ENCODE measurements at regions not wholly inside any gene's neighbourhood (a gene's known extent, or its start where the extent isn't known, plus 50 kb on each side); places are given as distances from the start of the nearest gene placed in this dataset.

DNA sequence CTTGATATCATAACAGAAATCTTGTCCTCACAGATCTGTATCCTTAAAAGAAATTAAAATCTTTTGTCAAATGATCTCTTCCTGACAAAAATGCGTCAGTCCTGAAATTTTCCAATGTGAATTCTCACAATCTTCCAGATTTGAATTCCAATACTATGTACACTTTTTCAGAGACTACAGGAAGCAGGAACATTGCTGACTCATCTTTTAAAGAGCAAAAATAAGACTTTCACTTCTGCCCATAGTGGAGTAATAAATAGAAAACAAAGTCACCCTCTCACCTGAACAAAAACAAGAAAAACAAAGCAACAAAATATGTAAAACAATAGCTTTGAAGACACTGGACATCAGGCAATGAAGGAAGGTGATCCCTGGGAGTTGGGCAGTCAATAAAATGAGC is 167.0 kb upstream of the IPO5 start:
- TF ChIP-seq POLR2A (IDR thresholded peaks at IDR 0.05) = no peak
- TF ChIP-seq, protein P1, sequence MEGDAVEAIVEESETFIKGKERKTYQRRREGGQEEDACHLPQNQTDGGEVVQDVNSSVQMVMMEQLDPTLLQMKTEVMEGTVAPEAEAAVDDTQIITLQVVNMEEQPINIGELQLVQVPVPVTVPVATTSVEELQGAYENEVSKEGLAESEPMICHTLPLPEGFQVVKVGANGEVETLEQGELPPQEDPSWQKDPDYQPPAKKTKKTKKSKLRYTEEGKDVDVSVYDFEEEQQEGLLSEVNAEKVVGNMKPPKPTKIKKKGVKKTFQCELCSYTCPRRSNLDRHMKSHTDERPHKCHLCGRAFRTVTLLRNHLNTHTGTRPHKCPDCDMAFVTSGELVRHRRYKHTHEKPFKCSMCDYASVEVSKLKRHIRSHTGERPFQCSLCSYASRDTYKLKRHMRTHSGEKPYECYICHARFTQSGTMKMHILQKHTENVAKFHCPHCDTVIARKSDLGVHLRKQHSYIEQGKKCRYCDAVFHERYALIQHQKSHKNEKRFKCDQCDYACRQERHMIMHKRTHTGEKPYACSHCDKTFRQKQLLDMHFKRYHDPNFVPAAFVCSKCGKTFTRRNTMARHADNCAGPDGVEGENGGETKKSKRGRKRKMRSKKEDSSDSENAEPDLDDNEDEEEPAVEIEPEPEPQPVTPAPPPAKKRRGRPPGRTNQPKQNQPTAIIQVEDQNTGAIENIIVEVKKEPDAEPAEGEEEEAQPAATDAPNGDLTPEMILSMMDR (IDR thresholded peaks at IDR 0.05) = no peak

All from vagina (tissue), 2 donors.